ENCODE measurements at regions not wholly inside any gene's neighbourhood (a gene's known extent, or its start where the extent isn't known, plus 50 kb on each side); places are given as distances from the start of the nearest gene placed in this dataset.

GRCh38 chr5:117100176-117100575 lies 525.6 kb upstream of the SEMA6A start:
- Histone ChIP-seq H3K79me2 (ENCODE audit: insufficient read depth, low read depth) (no peaks in the 10 kb centered on the region), H2AFZ (ENCODE audit: low read depth) (no peak overlapping the region), H3K4me1 (ENCODE audit: low read depth, poor library complexity, severe bottlenecking) (peaks cover 27% of the 10 kb centered on the region), H3K9ac (no peak overlapping the region), H3K4me2 (no peak overlapping the region), H4K20me1 (ENCODE audit: insufficient read depth) (no peaks in the 10 kb centered on the region), H3K36me3 (ENCODE audit: insufficient read depth) (no peaks in the 10 kb centered on the region), H3K4me3 (IDR thresholded peaks at IDR 0.05; ENCODE audit: insufficient read depth, low read depth, low read length) (no peak overlapping the region), H3K27me3 (ENCODE audit: insufficient read depth, low read depth) (no peaks in the 10 kb centered on the region), H3K27ac (no peak overlapping the region)
- TF ChIP-seq CTCF (conservative IDR thresholded peaks at IDR 0.05; ENCODE audit: low read depth, low read length) = no peak

GRCh38 chr5:117098094-117098493 lies 523.5 kb upstream of the SEMA6A start:
- Histone ChIP-seq H3K4me1 (ENCODE audit: low read depth, poor library complexity, severe bottlenecking) (peaks cover 10% of the 10 kb centered on the region), H3K4me3 (IDR thresholded peaks at IDR 0.05; ENCODE audit: insufficient read depth, low read depth, low read length) (no peak overlapping the region), H3K27ac (no peak overlapping the region), H4K20me1 (ENCODE audit: insufficient read depth) (no peaks in the 10 kb centered on the region), H3K79me2 (ENCODE audit: insufficient read depth, low read depth) (no peaks in the 10 kb centered on the region), H2AFZ (ENCODE audit: low read depth) (no peak overlapping the region), H3K4me2 (no peak overlapping the region), H3K9ac (no peak overlapping the region), H3K27me3 (ENCODE audit: insufficient read depth, low read depth) (no peaks in the 10 kb centered on the region), H3K36me3 (ENCODE audit: insufficient read depth) (no peaks in the 10 kb centered on the region)
- no peak for TF ChIP-seq CTCF (conservative IDR thresholded peaks at IDR 0.05; ENCODE audit: low read depth, low read length)

DNA sequence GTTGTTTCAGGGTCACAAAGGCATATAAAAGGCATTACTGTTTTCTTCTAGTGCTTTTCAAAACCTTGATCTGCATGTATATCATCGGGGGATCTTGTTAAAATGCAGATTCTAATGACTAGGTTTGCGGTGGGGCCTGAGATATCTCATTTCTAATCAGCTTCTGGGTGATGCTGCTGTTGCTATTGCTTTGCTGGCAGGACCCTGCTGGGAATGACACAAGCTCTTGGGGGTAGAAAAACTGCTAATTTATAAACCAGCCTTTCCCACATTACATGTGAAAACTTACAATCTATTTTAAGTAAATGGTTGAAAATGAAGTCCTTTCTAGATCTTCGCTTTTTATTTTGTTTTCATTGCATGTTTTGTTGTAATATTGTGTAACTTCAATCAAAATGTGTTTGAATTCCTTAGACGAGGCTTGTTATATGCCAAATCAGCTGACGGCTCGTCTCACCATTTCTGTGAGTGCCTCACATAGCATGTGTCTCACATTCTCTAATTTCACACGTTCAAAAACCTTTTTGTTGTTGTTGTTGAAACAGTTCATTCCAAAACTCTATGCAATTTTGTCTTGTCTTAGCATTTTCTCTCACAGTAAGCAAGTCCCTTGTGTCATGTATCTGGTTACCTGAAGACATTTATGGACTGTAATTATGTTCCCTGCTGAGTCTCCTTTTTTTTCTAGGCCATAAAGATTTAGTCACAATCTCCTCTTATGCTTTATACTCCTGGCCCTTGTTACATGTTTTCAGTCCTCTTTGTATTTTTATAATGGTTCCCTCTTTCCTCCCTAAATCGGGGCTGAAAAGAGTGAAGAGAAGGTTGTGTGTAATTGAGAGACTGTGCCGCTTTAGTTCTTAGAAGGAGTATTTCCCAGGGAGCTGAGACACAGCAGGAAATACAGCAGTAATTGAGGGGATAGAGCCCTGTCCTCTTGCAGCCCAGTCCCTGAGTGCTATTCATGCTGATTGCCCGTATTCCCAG lies 521.0 kb upstream of the SEMA6A start:
- Histone ChIP-seq H3K36me3 (ENCODE audit: insufficient read depth) (no peaks in the 10 kb centered on the region), H3K27me3 (ENCODE audit: insufficient read depth, low read depth) (no peaks in the 10 kb centered on the region), H3K9ac (no peak overlapping the region), H4K20me1 (ENCODE audit: insufficient read depth) (no peaks in the 10 kb centered on the region), H2AFZ (ENCODE audit: low read depth) (no peak overlapping the region), H3K4me2 (no peak overlapping the region), H3K79me2 (ENCODE audit: insufficient read depth, low read depth) (no peaks in the 10 kb centered on the region), H3K4me3 (IDR thresholded peaks at IDR 0.05; ENCODE audit: insufficient read depth, low read depth, low read length) (no peak overlapping the region), H3K27ac (no peak overlapping the region), H3K4me1 (ENCODE audit: low read depth, poor library complexity, severe bottlenecking) (no peaks in the 10 kb centered on the region)
- TF ChIP-seq CTCF (conservative IDR thresholded peaks at IDR 0.05; ENCODE audit: low read depth, low read length) = no peak

DNA sequence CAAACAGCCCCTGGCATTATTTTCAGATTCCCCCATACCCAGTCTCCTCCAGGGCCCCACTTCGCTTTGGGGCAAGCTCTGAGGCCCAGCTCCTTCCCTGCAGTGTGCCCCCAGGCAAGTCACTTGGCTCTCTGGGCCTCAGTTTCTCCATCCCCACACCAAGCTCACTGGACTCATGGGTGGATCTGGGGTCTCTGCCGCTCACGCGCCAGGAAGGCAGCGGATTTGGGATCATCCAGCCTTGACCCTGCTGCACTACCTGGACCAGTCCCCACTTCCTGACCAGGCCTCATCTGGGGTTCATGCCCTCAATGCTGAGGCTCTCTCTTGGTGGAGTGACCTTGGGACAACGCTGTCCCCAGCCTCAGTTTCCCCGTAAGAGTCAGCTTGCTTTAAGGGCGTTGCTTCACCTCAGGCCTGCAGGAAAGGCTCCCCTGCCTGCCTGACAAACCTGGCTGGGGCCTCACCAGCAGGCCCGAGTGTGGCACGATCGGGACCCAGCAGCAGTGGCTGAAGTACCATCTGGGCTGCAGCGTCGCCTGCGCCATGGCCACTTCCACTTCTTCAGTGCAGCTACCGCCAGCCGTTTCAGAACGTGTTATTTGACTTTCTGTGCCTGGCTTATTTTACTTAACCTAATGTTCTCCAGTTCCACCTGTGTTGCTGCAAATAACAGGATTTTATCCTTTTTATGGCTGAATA lies 519.6 kb upstream of the SEMA6A start:
- no peak overlapping the region for H2AFZ ChIP-seq (ENCODE audit: low read depth)
- no peaks in the 10 kb centered on the region for H3K27me3 ChIP-seq (ENCODE audit: insufficient read depth, low read depth)
- H4K20me1 ChIP-seq (ENCODE audit: insufficient read depth) = no peaks in the 10 kb centered on the region
- no peaks in the 10 kb centered on the region for H3K79me2 ChIP-seq (ENCODE audit: insufficient read depth, low read depth)
- no peak overlapping the region for H3K9ac ChIP-seq
- H3K27ac ChIP-seq = no peak overlapping the region
- H3K4me2 ChIP-seq = no peak overlapping the region
- no peak for TF ChIP-seq CTCF (conservative IDR thresholded peaks at IDR 0.05; ENCODE audit: low read depth, low read length)
- no peak overlapping the region for H3K4me3 ChIP-seq (IDR thresholded peaks at IDR 0.05; ENCODE audit: insufficient read depth, low read depth, low read length)
- H3K36me3 ChIP-seq (ENCODE audit: insufficient read depth) = no peaks in the 10 kb centered on the region
- no peaks in the 10 kb centered on the region for H3K4me1 ChIP-seq (ENCODE audit: low read depth, poor library complexity, severe bottlenecking)

Data from KMS-11 (cell line).